HG03354 (cell line): ENCODE measurements at regions not wholly inside any gene's neighbourhood (a gene's known extent, or its start where the extent isn't known, plus 50 kb on each side); places are given as distances from the start of the nearest gene placed in this dataset.
"Not testable (repeated sequence)": the region's sequence is repeated elsewhere in the genome, so short reads cannot be mapped to it uniquely, and the experiment has no call there.

Source experiments
- ATAC-seq: cut with Tn5 transposase; IDR thresholded peaks from one replicate; pipeline ENCODE4 v1.9.1; 2021; ENCODE audit warnings: mild to moderate bottlenecking; ENCODE audit not compliant: unreplicated experiment, poor library complexity, severe bottlenecking

DNA sequence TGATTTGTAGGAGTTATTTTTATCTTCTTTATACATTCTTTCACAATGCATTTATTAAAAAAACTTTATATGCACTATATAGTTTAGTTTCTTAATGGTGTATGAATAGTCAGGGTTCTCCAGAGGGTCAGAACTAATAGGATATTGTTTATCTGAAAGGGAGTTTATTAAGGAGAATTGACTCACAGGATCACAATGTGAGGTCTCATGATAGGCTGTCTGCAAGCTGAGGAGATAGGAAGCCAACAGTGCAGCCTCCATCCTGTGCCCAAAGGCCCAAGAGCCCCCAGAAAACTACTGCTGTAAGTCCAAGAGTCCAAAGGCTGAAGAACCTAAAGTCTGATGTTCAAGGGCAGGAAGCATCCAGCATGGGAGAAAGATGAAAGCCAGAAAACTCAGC lies 192.8 kb upstream of the AHR start:
- ATAC-seq = no peak

DNA sequence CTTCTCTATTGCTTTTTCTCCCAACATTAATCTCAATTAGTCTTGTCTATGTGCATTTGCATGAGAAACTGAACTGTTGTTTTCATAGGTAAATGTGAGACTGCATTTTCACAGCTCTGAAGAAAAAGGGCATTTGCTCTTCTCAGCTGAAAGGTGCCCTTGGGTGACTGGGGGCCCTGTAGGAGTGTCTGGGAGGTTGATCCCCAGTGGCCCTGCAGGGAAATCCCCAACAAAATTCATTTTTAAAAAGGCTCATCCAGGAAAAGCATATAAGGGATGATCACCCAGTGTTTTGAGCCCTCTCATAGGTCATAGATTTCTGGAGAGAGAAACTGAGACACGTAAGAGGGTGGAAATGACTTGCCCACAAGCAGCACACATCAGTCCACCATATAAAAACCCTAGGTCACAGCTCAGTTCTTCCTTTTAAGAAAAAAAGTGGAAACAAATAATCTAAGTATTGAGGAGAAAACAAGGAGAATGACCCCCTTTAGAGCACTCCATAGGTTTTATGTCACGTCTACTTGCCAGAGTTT lies 190.3 kb upstream of the AHR start:
- ATAC-seq = no peak

- no peak for ATAC-seq
Observed at GRCh38 chr7:17109020-17109419, 189.4 kb upstream of the AHR start.

- ATAC-seq = not testable (repeated sequence)
Observed at GRCh38 chr7:17113770-17114169, 184.7 kb upstream of the AHR start.

DNA sequence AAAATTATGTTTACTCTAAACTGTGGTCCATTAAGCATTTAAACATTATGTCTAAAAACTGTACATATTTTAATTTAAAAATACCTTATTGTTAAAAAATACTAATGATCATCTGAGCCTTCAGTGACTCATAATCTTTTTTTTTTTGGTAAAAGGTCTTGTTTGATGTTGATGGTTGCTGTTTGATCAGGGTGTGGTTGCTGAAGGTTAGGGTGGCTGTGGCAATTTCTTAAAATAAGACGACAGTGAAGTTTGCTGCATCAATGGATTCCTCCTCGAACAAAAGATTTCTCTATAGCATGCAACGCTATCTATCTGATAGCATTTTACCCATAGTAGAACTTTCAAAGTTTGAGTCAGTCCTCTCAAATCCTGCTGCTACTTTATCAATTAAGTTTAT lies 180.0 kb upstream of the AHR start:
- ATAC-seq = no peak

DNA sequence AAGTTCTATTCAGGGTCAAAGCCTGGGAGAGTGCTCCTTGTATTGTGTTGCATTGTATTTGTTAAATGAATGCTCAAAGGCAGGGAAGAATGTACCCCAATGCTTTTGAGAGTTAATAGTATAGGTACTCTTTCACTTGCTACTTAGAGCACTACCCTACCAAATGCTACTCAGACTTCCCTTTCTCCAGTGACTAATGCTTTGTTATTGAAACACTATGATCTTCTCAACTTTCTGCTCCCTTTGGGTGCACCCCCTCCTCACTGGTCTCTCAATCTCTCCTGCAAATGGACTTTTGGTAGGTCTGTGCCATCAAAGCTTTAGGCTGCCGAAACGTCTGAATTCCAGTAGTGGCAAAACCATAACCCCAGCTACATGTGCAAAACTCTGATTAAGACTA lies 177.7 kb upstream of the AHR start:
- ATAC-seq = no peak

DNA sequence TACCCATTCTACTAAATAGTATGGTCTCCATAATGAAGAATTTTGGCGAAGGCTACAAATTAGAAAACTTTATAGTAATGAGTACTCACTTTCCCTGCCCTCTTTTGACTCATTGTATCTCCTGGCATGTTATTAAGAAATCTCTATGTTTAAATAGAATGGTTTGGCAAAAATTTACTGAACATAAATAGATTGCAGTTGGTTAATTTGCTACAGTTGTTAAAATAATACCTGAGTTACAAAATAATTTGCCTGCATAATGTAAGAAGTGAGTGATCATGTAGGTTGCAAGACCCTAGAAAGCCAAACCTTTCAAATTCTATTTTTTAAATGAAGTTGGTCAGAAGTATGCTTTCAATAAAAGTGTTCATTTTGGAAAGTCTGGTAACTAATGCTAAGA lies 176.8 kb upstream of the AHR start:
- no peak for ATAC-seq

DNA sequence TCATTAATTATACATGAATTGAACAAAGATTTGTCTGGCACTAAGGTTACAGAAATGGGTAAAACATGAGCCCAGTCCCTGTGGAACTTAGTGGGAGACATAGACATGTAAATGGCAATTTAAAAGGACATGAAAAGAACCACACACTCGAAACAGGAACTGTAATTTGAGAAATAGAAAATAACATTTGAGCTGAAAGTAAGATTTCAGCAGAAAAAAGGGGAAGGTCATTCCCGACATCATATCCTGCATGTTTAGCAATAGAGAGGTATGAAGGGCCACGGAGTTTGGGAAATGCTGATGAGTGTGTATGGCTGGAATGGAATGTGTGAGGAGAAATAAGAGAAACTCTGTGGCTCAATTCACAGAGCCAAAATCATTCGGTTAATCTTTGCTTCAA lies 175.4 kb upstream of the AHR start:
- ATAC-seq = peak; percentile 45

- peak; percentile 75 for ATAC-seq
Observed at GRCh38 chr7:17126413-17127268, 171.8 kb upstream of the AHR start.

DNA sequence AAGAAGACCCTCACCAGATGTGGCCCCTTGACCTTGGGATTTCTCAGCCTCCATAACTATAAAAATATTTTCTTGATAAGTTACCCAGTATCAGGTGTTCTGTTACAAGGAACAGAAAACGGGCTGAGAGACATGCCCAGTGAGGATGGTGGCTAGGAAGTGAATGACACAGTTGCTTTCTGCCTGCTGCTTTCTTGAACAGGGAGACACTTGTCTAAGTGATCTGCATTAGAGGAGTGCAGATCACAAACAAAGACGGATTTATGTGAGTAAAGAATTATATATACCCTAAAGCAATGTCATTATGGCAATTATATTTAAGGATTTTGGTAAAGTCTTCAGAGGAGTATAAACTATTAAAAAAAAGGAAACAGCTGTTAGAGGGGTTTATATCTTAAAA lies 169.2 kb upstream of the AHR start:
- ATAC-seq = no peak

- no peak for ATAC-seq
Observed at GRCh38 chr7:17130281-17131059, 168.0 kb upstream of the AHR start.

GRCh38 chr7:17131060-17131345 lies 167.4 kb upstream of the AHR start:
- no peak for ATAC-seq

GRCh38 chr7:17131983-17132655 lies 166.3 kb upstream of the AHR start:
- ATAC-seq = peak; percentile 73

- no peak for ATAC-seq
Observed at GRCh38 chr7:17132726-17133125, 165.7 kb upstream of the AHR start.

GRCh38 chr7:17133977-17134376 lies 164.5 kb upstream of the AHR start:
- no peak for ATAC-seq

DNA sequence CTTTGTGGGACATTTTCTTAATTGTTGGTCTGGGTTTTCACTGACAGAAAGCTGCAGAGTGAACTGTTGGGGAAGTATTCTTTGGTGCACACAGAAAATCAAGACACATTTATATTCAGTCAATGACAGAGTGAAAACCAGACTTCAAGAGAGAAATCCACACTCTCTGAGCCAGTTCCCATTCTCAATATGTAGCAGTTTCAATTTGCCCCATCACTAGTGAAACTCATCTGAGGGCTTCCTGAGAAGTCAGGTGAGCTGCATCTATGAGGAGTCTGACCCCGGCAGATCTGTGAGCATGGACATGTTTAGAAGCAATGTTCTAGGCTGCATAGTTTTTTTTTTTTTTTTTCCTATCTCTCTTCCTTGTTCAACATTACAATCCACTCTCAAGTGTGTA lies 163.7 kb upstream of the AHR start:
- ATAC-seq = peak; percentile 81

GRCh38 chr7:17136126-17136525 lies 162.3 kb upstream of the AHR start:
- ATAC-seq = no peak

DNA sequence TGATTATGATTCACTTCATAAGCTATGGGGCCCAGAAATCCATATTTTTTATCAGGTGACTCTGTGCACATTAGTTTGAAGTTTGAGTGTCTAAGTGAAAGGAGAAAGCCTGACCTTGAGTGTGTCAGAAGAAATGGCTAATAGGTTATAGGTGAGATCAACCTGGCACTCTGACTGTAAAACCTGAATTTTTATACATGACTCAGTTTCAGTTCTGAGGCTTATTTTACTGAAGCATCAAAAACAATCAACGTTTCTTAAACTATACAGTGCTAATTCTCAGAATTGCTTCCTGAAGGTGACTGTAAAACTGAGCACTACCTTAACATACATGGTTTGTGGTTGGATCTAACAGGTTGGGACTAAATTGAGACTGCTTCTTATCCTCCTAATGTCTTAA lies 159.4 kb upstream of the AHR start:
- ATAC-seq = no peak

DNA sequence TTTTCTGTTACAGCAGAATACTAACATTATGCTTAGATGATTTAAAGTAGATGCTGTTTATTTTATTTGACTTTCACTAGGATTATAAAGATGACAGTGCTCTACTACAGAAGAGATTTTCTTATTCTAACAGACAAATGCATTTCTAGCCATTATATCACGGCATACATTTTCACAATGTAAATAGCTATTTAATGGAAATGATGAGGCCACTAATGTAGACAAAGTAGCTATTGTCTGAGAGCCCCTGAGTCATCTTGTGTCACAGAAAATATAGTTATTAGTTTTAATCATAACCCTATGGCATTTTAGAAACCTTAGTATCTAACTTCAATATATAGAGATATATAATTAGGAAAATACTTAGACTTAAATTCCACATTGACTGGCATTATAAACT lies 158.0 kb upstream of the AHR start:
- no peak for ATAC-seq

DNA sequence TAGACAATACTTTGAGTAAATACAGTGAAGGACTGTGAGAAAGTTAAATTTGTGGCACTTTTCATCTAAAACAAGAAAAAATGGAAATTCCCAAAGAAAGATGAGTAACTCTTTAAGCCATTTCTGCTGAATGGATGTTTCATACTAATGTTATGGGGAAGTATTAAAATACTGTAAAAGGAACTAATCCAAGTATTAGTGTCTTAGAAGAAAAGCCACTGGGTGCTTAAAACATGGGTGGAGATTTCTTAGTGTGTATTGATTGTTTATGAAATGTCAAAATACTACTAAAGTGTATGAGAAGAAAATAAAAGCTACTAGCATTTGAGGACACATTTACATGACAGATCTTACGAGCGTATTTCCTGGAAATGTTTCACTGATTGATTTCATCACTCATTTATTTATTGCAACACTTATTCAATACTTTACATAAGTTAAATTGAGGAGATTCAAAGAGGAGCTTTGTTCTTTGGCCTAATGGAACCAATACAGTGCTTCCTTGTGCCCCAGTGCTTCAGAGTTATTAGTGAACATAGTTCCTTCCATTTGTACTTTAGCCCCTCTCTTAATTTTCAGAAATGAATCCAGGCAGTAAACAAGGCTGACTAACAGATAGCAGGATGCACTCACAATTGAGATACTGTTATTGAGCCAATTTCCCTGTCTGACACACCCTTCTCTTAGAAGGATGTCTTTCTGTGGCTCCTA lies 155.5 kb upstream of the AHR start:
- no peak for ATAC-seq
